Heart right ventricle (tissue), 16 donors: ENCODE measurements at regions not wholly inside any gene's neighbourhood (a gene's known extent, or its start where the extent isn't known, plus 50 kb on each side); places are given as distances from the start of the nearest gene placed in this dataset.

Experiments used
- ATAC-seq, 8 donors: fragments of 200-7000 bp; cut with Tn5 transposase; one replicate each; pipeline ENCODE4 v1.9.1; 2020; ENCODE audit warnings: mild to moderate bottlenecking in 8 of 8, moderate library complexity in 8 of 8, moderate number of reproducible peaks in 1 of 8
- DNase-seq, 2 donors: peaks; one replicate each; pipeline ENCODE4 v3.0.0-alpha.2; 2020
- H3K27ac ChIP-seq, 10 donors: fragments of 200-600 bp; sonication (generic) in 2 of 10; one replicate each; pipeline versions ENCODE4 v1.5.0 to v1.8.0; 2020 to 2022; ENCODE audit warnings: mild to moderate bottlenecking in 3 of 10
- H3K27me3 ChIP-seq, 7 donors: fragments of 200-600 bp; one replicate each; pipeline ENCODE4 v1.8.0; 2021 to 2022; ENCODE audit warnings: mild to moderate bottlenecking in 2 of 7
- H3K36me3 ChIP-seq, 9 donors: fragments of 200-600 bp; sonication (generic) in 1 of 9; one replicate each; pipeline versions ENCODE4 v1.5.0 to v1.8.0; 2020 to 2022; ENCODE audit warnings: mild to moderate bottlenecking in 2 of 9
- H3K4me1 ChIP-seq, 9 donors: fragments of 200-600 bp; sonication (generic) in 1 of 9; one replicate each; pipeline versions ENCODE4 v1.5.0 to v1.8.0; 2020 to 2022; ENCODE audit warnings: mild to moderate bottlenecking in 4 of 9
- H3K4me3 ChIP-seq, 10 donors: fragments of 200-600 bp; sonication (generic) in 2 of 10; one replicate each; pipeline versions ENCODE4 v1.5.0 to v1.8.0; 2020 to 2022; ENCODE audit warnings: mild to moderate bottlenecking in 7 of 10, moderate library complexity in 2 of 10
- H3K9me3 ChIP-seq, 11 donors: fragments of 200-600 bp in 10 of 11; sonication (generic) in 2 of 11; one replicate each; pipeline versions ENCODE4 v1.5.0 to v1.8.0; 2013 to 2022; ENCODE audit warnings: mild to moderate bottlenecking in 2 of 11, control low read depth in 1 of 11, moderate library complexity in 1 of 11
- CTCF ChIP-seq, 9 donors: fragments of 200-600 bp; sonication (generic) in 2 of 9; IDR thresholded peaks; one replicate each; pipeline versions ENCODE4 v1.5.0 to v1.8.0; 2021 to 2022; ENCODE audit warnings: antibody characterized with exemption in 9 of 9, mild to moderate bottlenecking in 5 of 9, moderate library complexity in 1 of 9
- WGBS, 2 donors: extraction: QIAGEN DNeasy Blood & Tissue Kit; methylation state at CpG; one replicate each; pipeline ENCODE4 v1.1.7; 2013; ENCODE audit warnings: inconsistent platforms in 1 of 2; 5-methylcytosine and 5-hydroxymethylcytosine counted together
- intact Hi-C, 10 donors: fragments of 100-400 bp; cut with DNase I; formaldehyde crosslinking; loops; one replicate each; pipeline versions ENCODE4 v1.11.1 to v1.14.2; 2022
- donor health status: Arrhythmogenic right ventricular cardiomyopathy.
- donor health status: ischemic (EF 13 %, LVEDD 7.1; RV severe dilation, severe dysfunction).
- donor health status: healthy with polysubstance abuse.
- donor health status: DM: no; HTN: yes; CAD: no.
- donor health status: DM: no; HTN: no; CAD: no.
- donor health status: ischemic (EF 25% LVEDD 6.9; RV normal size, moderate dysfunction).
- donor health status: ischemic (EF 25% LVEDD 5.7; RV mildly dilated, moderate dysfunction).
- donor health status: healthy.
- donor health status: DM: yes; HTN: yes; CAD: no.
- donor health status: Ischemic cardiomyopathy.
- donor health status: ischemic (EF 35%, LVEDD 5.7; RV mildly dilated, moderate dysfunction).
- donor health status: nonischemic (EF 11% LVEDD 7.7; RV severe dilation, severe dysfunction).
- donor health status: DM: yes; HTN: yes; CAD: no.
- donor health status: PGD.
- donor health status: ischemic (EF 29% LVEDD 5.4; RV normal size, mild dysfunction).
- donor health status: nonischemic (EF 23%, LVEDD 6.1; RV moderate dilation, normal function).

- Histone ChIP-seq H3K27me3 (peaks cover 0 to 7% (median 0%) of the 10 kb centered on the region in 7 donors), H3K36me3 (no peaks in the 10 kb centered on the region), H3K27ac (no peak overlapping the region), H3K9me3 (no peaks in the 10 kb centered on the region), H3K4me3 (no peak overlapping the region), H3K4me1 (peaks cover 0 to 3% (median 0%) of the 10 kb centered on the region in 9 donors)
- no peak for TF ChIP-seq CTCF (IDR thresholded peaks at IDR 0.05)
- ATAC-seq (no peak), DNase-seq (no peak)
- WGBS, 2 donors = 93% methylated on average over 7 of the region's 7 CpGs
- intact Hi-C loops = loop anchor here in 1 of 10 donors (10.0 kb wide), 1 partner anchor 68 kb away; no protein-coding TSS in a partner anchor
Observed at GRCh38 chr5:74476819-74477453, 163.6 kb downstream of the ENC1 start.

- ATAC-seq = no peak
- no peak for DNase-seq
- peaks cover 0 to 3% (median 0%) of the 10 kb centered on the region in 9 donors for H3K4me1 ChIP-seq
- no peaks in the 10 kb centered on the region for H3K36me3 ChIP-seq
- H3K9me3 ChIP-seq = no peaks in the 10 kb centered on the region
- TF ChIP-seq CTCF (IDR thresholded peaks at IDR 0.05) = no peak
- intact Hi-C loops = loop anchor here in 1 of 10 donors (10.0 kb wide), 1 partner anchor 69 kb away; no protein-coding TSS in a partner anchor
- H3K27me3 ChIP-seq = peaks cover 0 to 7% (median 0%) of the 10 kb centered on the region in 7 donors
- 76 to 79% methylated on average over 7 of the region's 7 CpGs for WGBS, 2 donors
- no peak overlapping the region for H3K4me3 ChIP-seq
- H3K27ac ChIP-seq = no peak overlapping the region
Observed at GRCh38 chr5:74476046-74476818, 164.3 kb downstream of the ENC1 start.

- DNase-seq (no peak), ATAC-seq (no peak)
- Histone ChIP-seq H3K9me3 (peaks cover 0 to 11% (median 0%) of the 10 kb centered on the region in 11 donors), H3K4me1 (no peaks in the 10 kb centered on the region), H3K36me3 (no peaks in the 10 kb centered on the region), H3K27me3 (peaks cover 0 to 7% (median 0%) of the 10 kb centered on the region in 7 donors), H3K4me3 (no peak overlapping the region), H3K27ac (no peak overlapping the region)
- TF ChIP-seq CTCF (IDR thresholded peaks at IDR 0.05) = no peak
- WGBS, 2 donors = 95 to 99% methylated on average over 2 of the region's 2 CpGs
- intact Hi-C loops = loop anchor here in 1 of 10 donors (10.0 kb wide), 1 partner anchor 73 kb away; no protein-coding TSS in a partner anchor
Observed at GRCh38 chr5:74471875-74472274, 168.7 kb downstream of the ENC1 start.

- TF ChIP-seq CTCF (IDR thresholded peaks at IDR 0.05) = no peak
- Histone ChIP-seq H3K27ac (no peak overlapping the region), H3K27me3 (no peaks in the 10 kb centered on the region), H3K4me3 (no peak overlapping the region), H3K36me3 (no peaks in the 10 kb centered on the region), H3K4me1 (peaks cover 0 to 5% (median 0%) of the 10 kb centered on the region in 9 donors), H3K9me3 (peaks cover 0 to 11% (median 0%) of the 10 kb centered on the region in 11 donors)
- ATAC-seq (no peak), DNase-seq (no peak)
- intact Hi-C loops = no loop called here
- 83 to 89% methylated on average over 8 of the region's 8 CpGs for WGBS, 2 donors
Observed at GRCh38 chr5:74469234-74469994, 171.1 kb downstream of the ENC1 start.
